ENCODE measurements at regions not wholly inside any gene's neighbourhood (a gene's known extent, or its start where the extent isn't known, plus 50 kb on each side); places are given as distances from the start of the nearest gene placed in this dataset.

DNA sequence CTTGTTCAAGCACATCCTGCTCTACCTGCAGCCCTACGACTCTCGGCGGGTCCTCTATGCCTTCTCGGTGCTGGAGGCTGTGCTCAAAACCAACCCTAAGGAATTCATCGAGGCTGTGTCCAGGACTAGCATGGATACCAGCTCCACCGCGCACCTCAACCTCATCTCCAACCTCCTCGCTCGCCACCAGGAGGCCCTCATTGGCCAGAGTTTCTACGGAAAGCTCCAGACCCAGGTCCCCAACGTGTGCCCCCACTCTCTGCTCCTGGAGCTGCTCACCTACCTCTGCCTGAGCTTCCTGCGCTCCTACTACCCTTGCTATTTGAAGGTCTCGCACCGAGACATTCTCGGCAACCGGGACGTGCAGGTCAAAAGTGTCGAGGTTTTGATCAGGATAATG is 74.3 kb upstream of the MORC3 start:
- WGBS, 2 donors: 94 to 96% methylated on average over 18 of the region's 18 CpGs
- Histone ChIP-seq H3K36me3 (peaks cover 0 to 82% (median 17%) of the 10 kb centered on the region in 3 donors), H3K4me1 (no peaks in the 10 kb centered on the region)

DNA sequence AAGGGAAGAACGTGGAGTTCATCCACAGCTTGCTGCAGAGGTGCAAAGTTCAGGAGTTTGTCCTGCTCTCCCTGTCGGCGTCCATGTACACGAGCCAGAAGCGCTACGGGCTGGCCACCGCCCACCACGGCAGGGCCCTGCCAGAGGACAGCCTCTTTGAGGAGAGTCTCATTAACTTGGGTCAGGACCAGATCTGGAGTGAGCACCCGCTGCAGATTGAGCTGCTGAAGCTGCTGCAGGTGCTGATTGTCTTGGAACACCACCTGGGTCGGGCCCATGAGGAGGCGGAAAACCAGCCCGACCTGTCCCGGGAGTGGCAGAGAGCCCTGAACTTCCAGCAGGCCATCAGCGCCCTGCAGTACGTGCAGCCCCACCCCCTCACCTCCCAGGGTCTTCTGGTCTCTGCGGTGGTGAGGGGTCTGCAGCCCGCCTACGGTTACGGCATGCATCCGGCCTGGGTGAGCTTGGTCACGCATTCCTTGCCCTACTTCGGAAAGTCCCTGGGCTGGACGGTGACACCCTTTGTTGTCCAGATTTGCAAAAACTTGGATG is 73.8 kb upstream of the MORC3 start:
- H3K27me3 ChIP-seq: no peaks in the 10 kb centered on the region
- no peaks in the 10 kb centered on the region for H3K9me3 ChIP-seq
- no peak overlapping the region for H3K27ac ChIP-seq
- 53 to 67% methylated on average over 16 to 19 of the region's 23 CpGs for WGBS, 2 donors
- no peak for DNase-seq (ENCODE audit: low spot score in 2 of 2)
- H3K36me3 ChIP-seq: peaks cover 0 to 82% (median 22%) of the 10 kb centered on the region in 3 donors
- no peak overlapping the region for H3K4me3 ChIP-seq
- no peaks in the 10 kb centered on the region for H3K4me1 ChIP-seq
- TF ChIP-seq POLR2A (IDR thresholded peaks at IDR 0.05): no peak
- no peak for TF ChIP-seq CTCF (IDR thresholded peaks at IDR 0.05)
- TF ChIP-seq EP300 (IDR thresholded peaks at IDR 0.05): no peak

More for the DNA sequence above, 74.3 kb upstream of the MORC3 start:
- H3K9me3 ChIP-seq: no peaks in the 10 kb centered on the region
- H3K4me3 ChIP-seq: no peak overlapping the region
- TF ChIP-seq CTCF (IDR thresholded peaks at IDR 0.05) (no peak), EP300 (IDR thresholded peaks at IDR 0.05) (no peak), POLR2A (IDR thresholded peaks at IDR 0.05) (no peak)
- H3K27ac ChIP-seq: no peak overlapping the region
- DNase-seq (ENCODE audit: low spot score in 2 of 2): no peak
- no peaks in the 10 kb centered on the region for H3K27me3 ChIP-seq

DNA sequence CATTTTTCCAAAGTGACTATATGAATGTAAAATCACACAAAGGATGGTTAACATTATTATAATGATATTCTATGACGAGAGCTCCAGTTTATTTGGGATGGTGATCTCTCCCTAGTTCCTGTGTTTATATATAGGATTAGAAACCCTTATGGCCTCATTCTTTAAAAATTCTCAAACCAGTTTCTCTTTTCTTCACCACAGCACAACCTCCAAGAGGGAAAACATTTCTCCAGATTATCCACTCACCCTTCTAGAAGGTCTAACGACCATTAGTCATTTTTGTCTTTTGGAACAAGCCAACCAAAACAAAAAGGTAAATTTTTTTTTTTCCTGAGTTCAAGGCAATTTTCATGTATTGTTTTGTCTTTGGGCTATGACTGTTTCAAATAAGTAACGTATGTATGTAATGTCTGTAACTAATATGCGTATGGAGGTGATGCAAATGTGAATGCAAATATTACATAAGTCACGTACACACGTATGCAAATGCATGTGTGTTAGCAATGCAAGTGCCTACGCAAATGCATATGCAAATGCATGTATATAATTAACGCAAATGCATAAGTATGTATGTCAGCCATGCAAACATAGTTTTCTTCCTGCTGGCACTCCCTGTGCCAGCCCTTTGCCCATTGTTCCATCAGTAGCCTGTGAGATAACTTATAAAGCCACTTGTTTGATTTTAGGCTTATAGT is 72.5 kb upstream of the MORC3 start:
- TF ChIP-seq CTCF (IDR thresholded peaks at IDR 0.05) (no peak), EP300 (IDR thresholded peaks at IDR 0.05) (no peak), POLR2A (IDR thresholded peaks at IDR 0.05) (no peak)
- WGBS, 2 donors: 82 to 84% methylated on average over 8 of the region's 8 CpGs
- no peak for DNase-seq (ENCODE audit: low spot score in 2 of 2)
- Histone ChIP-seq H3K9me3 (no peaks in the 10 kb centered on the region), H3K4me3 (no peak overlapping the region), H3K27me3 (no peaks in the 10 kb centered on the region), H3K4me1 (no peaks in the 10 kb centered on the region), H3K27ac (no peak overlapping the region), H3K36me3 (peaks cover 0 to 86% (median 22%) of the 10 kb centered on the region in 3 donors)

- Histone ChIP-seq H3K36me3 (peaks cover 0 to 99% (median 20%) of the 10 kb centered on the region in 3 donors), H3K4me1 (no peaks in the 10 kb centered on the region)
- WGBS, 2 donors: 82 to 84% methylated on average over 20 of the region's 20 CpGs
Observed at GRCh38 chr21:36249576-36250422, 70.2 kb upstream of the MORC3 start.

More at GRCh38 chr21:36249576-36250422, 70.2 kb upstream of the MORC3 start:
- Histone ChIP-seq H3K4me3 (no peak overlapping the region), H3K27ac (no peak overlapping the region), H3K9me3 (no peaks in the 10 kb centered on the region), H3K27me3 (no peaks in the 10 kb centered on the region)
- no peak for DNase-seq (ENCODE audit: low spot score in 2 of 2)
- no peak for TF ChIP-seq CTCF (IDR thresholded peaks at IDR 0.05)
- no peak for TF ChIP-seq POLR2A (IDR thresholded peaks at IDR 0.05)
- no peak for TF ChIP-seq EP300 (IDR thresholded peaks at IDR 0.05)

All from tibial nerve (tissue), 4 donors.